DMS53 treated with DMSO at 0.1 percent for 48 hours (cell line): ENCODE measurements at regions not wholly inside any gene's neighbourhood (a gene's known extent, or its start where the extent isn't known, plus 50 kb on each side); places are given as distances from the start of the nearest gene placed in this dataset.

Experiments used
- DNase-seq: peaks from one replicate; lab custom pipeline; 2025; ENCODE audit not compliant: unreplicated experiment; lab: John Stamatoyannopoulos, UW

- no peak for DNase-seq
These were observed 155.9 kb upstream of the MAOA start for GRCh38 chrX:43500246-43500645.

- DNase-seq, result no peak
These were observed 155.0 kb upstream of the MAOA start for GRCh38 chrX:43500996-43501694.

- no peak for DNase-seq
These were observed 151.7 kb upstream of the MAOA start for GRCh38 chrX:43504394-43504793.

- no peak for DNase-seq
These were observed 150.3 kb upstream of the MAOA start for GRCh38 chrX:43505769-43506168.

- DNase-seq, result no peak
These were observed 147.4 kb upstream of the MAOA start for GRCh38 chrX:43508694-43509093.

GRCh38 chrX:43510209-43510608, 145.9 kb upstream of the MAOA start:
- no peak for DNase-seq

GRCh38 chrX:43513085-43513484, 143.0 kb upstream of the MAOA start:
- no peak for DNase-seq

- DNase-seq, result no peak
These were observed 141.3 kb upstream of the MAOA start for GRCh38 chrX:43514820-43515219.

- no peak for DNase-seq
These were observed 133.5 kb upstream of the MAOA start for GRCh38 chrX:43522582-43522981.

- no peak for DNase-seq
These were observed 130.0 kb upstream of the MAOA start for GRCh38 chrX:43525901-43526610.

GRCh38 chrX:43526878-43527277, 129.2 kb upstream of the MAOA start:
- no peak for DNase-seq

GRCh38 chrX:43527801-43528200, 128.3 kb upstream of the MAOA start:
- no peak for DNase-seq

GRCh38 chrX:43530837-43531236, 125.3 kb upstream of the MAOA start:
- DNase-seq, result no peak

- no peak for DNase-seq
These were observed 115.8 kb upstream of the MAOA start for GRCh38 chrX:43540318-43540717.

GRCh38 chrX:43551590-43551989, 104.5 kb upstream of the MAOA start:
- no peak for DNase-seq

GRCh38 chrX:43552156-43552555, 103.9 kb upstream of the MAOA start:
- peak; percentile 65 for DNase-seq

GRCh38 chrX:43552703-43553102, 103.4 kb upstream of the MAOA start:
- DNase-seq, result no peak

- no peak for DNase-seq
These were observed 102.8 kb upstream of the MAOA start for GRCh38 chrX:43553257-43553656.

- DNase-seq, result no peak
These were observed 99.9 kb upstream of the MAOA start for GRCh38 chrX:43556207-43556606.

GRCh38 chrX:43557792-43558191, 98.3 kb upstream of the MAOA start:
- DNase-seq, result peak; percentile 59

- peak; percentile 32 for DNase-seq
These were observed 96.5 kb upstream of the MAOA start for GRCh38 chrX:43559644-43560043.

- DNase-seq, result peak; percentile 70
These were observed 95.7 kb upstream of the MAOA start for GRCh38 chrX:43560247-43560946.
